SK-N-SH treated with all-trans-retinoic acid at 6 μM for 48 hours (cell line): ENCODE measurements at regions not wholly inside any gene's neighbourhood (a gene's known extent, or its start where the extent isn't known, plus 50 kb on each side); places are given as distances from the start of the nearest gene placed in this dataset.

Source experiments
- ATAC-seq: fragments of 200-7000 bp; cut with Tn5 transposase; 3 replicates; pipeline ENCODE4 v1.9.1; 2020; ENCODE audit warnings: mild to moderate bottlenecking, moderate library complexity
- ARNTL ChIP-seq: fragments of 450-650 bp; formaldehyde crosslinking; IDR thresholded peaks from 2 replicates; pipeline ENCODE4 v1.5.0; 2020; ENCODE audit warnings: low read depth, mild to moderate bottlenecking, moderate library complexity, borderline replicate concordance
- BACH2 ChIP-seq: fragments of 250-450 bp; sonication (Bioruptor Pico); IDR thresholded peaks from 2 replicates; pipeline ENCODE4 v1.9.0; 2021; ENCODE audit warnings: mild to moderate bottlenecking, borderline replicate concordance
- CREB5 ChIP-seq: fragments of 250-450 bp; sonication (Bioruptor Pico); IDR thresholded peaks from 2 replicates; pipeline ENCODE4 v1.5.1; 2020; ENCODE audit warnings: low read depth, mild to moderate bottlenecking, moderate library complexity
- CSDC2 ChIP-seq: fragments of 250-450 bp; sonication (Bioruptor Pico); IDR thresholded peaks from 2 replicates; pipeline ENCODE4 v1.5.0; 2020; ENCODE audit warnings: mild to moderate bottlenecking, moderate library complexity
- ESRRG ChIP-seq: fragments of 250-450 bp; sonication (Bioruptor Pico); IDR thresholded peaks from 2 replicates; pipeline ENCODE4 v1.6.1; 2021; ENCODE audit warnings: mild to moderate bottlenecking
- GLIS3 ChIP-seq: fragments of 250-450 bp; sonication (Bioruptor Pico); IDR thresholded peaks from 2 replicates; pipeline ENCODE4 v1.5.0; 2020; ENCODE audit warnings: mild to moderate bottlenecking, moderate library complexity
- OSR1 ChIP-seq: fragments of 250-450 bp; sonication (Bioruptor Pico); IDR thresholded peaks from 2 replicates; pipeline ENCODE4 v1.8.0; 2022; ENCODE audit warnings: moderate library complexity, mild to moderate bottlenecking, inconsistent platforms
- PATZ1 ChIP-seq: fragments of 250-450 bp; sonication (Bioruptor Pico); IDR thresholded peaks from 2 replicates; pipeline ENCODE4 v1.8.0; 2020; ENCODE audit warnings: mild to moderate bottlenecking, moderate library complexity, borderline replicate concordance
- POU6F1 ChIP-seq: fragments of 250-450 bp; sonication (Bioruptor Pico); IDR thresholded peaks from 2 replicates; pipeline ENCODE4 v1.8.0; 2021; ENCODE audit warnings: low read depth, mild to moderate bottlenecking, moderate library complexity, borderline replicate concordance
- PPARA ChIP-seq: fragments of 250-450 bp; sonication (Bioruptor Pico); IDR thresholded peaks from 2 replicates; pipeline ENCODE4 v1.5.0; 2020; ENCODE audit warnings: mild to moderate bottlenecking, borderline replicate concordance
- SNAI2 ChIP-seq: fragments of 250-450 bp; sonication (Bioruptor Pico); IDR thresholded peaks from 2 replicates; pipeline ENCODE4 v1.5.0; 2020; ENCODE audit warnings: mild to moderate bottlenecking, moderate library complexity
- TCF4 ChIP-seq: fragments of 250-450 bp; sonication (Bioruptor Pico); IDR thresholded peaks from 2 replicates; pipeline ENCODE4 v1.8.0; 2021; ENCODE audit warnings: mild to moderate bottlenecking, moderate library complexity, borderline replicate concordance
- TOX ChIP-seq: fragments of 250-450 bp; sonication (Bioruptor Pico); IDR thresholded peaks from 2 replicates; pipeline ENCODE4 v1.8.0; 2021; ENCODE audit warnings: mild to moderate bottlenecking, moderate library complexity, borderline replicate concordance
- TSHZ2 ChIP-seq: fragments of 250-450 bp; sonication (Bioruptor Pico); IDR thresholded peaks from 2 replicates; pipeline ENCODE4 v1.5.0; 2020; ENCODE audit warnings: mild to moderate bottlenecking, moderate library complexity
- ZFP30 ChIP-seq: fragments of 450-650 bp; formaldehyde crosslinking; IDR thresholded peaks from 2 replicates; pipeline ENCODE4 v1.5.0; 2022; ENCODE audit warnings: mild to moderate bottlenecking, moderate library complexity
- ZNF565 ChIP-seq: fragments of 450-650 bp; formaldehyde crosslinking; conservative IDR thresholded peaks from 2 replicates; pipeline ENCODE4 v1.5.0; 2020; ENCODE audit warnings: low read depth, mild to moderate bottlenecking, moderate library complexity
- ZNF70 ChIP-seq: fragments of 450-650 bp; formaldehyde crosslinking; IDR thresholded peaks from 2 replicates; pipeline ENCODE4 v1.5.0; 2020; ENCODE audit warnings: mild to moderate bottlenecking, moderate library complexity
- TF ChIP-seq, protein P1 (sequence below): fragments of 250-450 bp; sonication (Bioruptor Pico); IDR thresholded peaks from 2 replicates; pipeline ENCODE4 v1.5.1; 2021; ENCODE audit warnings: mild to moderate bottlenecking, moderate library complexity

DNA sequence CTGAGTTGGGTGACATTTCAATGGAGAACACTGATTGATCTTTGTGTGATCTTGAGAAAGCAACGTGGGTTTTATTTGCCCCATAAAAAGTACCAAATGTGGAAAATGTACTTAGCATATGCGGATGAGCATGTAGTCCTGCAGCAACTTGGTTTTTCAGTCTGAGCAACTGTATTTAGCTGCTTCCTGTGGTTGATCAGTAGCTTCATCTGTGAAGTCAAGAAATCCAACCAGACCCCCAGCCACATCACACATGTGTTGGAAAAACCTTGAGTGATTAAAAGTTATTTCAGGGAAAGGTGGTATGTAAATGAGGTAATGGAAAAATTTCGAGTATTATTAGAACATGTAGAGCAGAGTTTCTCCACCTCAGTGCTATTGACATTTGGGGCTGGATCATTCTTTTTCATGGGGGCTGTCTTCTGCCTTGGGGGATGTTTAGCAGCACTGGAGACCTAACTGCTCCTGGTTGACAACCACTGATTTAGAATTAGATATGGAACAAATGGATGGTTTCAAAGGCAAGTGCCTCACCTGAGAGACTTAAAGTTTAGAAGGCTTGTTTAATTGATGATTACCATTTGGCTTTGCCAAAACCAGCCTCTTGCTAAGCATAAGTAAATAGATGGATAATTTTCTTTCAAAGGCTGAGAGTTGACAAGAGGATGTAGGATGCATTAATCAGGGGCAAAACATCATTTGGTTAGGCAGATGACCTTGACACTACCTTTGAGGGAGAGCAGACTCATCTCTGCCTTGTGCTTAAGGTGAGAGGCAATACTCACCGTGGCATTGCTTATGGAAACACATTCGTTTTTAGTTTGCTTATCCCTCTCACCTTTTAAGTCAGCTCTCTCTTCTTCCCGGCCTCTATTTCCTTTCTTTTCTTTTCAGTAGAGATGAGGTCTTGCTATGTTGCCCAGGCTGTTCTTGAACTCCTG, 193.0 kb upstream of the RPS6KA3 start:
- TF ChIP-seq, protein P1, sequence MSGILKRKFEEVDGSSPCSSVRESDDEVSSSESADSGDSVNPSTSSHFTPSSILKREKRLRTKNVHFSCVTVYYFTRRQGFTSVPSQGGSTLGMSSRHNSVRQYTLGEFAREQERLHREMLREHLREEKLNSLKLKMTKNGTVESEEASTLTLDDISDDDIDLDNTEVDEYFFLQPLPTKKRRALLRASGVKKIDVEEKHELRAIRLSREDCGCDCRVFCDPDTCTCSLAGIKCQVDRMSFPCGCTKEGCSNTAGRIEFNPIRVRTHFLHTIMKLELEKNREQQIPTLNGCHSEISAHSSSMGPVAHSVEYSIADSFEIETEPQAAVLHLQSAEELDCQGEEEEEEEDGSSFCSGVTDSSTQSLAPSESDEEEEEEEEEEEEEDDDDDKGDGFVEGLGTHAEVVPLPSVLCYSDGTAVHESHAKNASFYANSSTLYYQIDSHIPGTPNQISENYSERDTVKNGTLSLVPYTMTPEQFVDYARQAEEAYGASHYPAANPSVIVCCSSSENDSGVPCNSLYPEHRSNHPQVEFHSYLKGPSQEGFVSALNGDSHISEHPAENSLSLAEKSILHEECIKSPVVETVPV (CRISPR knock-in tag), result no peak
- TF ChIP-seq PATZ1 (CRISPR knock-in tag), result no peak
- no peak for TF ChIP-seq ZNF565
- no peak for TF ChIP-seq SNAI2 (CRISPR knock-in tag)
- TF ChIP-seq, all 23 proteins: peak for 0
- no peak for ATAC-seq

- no peak for ATAC-seq
- TF ChIP-seq TCF4 (CRISPR knock-in tag) (no peak), PPARA (CRISPR knock-in tag) (no peak), CREB5 (CRISPR knock-in tag) (no peak), OSR1 (CRISPR knock-in tag) (no peak), ESRRG (CRISPR knock-in tag) (no peak), ZNF565 (no peak), ARNTL (CRISPR knock-in tag) (no peak), TSHZ2 (CRISPR knock-in tag) (no peak), GLIS3 (no peak), ZNF70 (CRISPR knock-in tag) (no peak), POU6F1 (CRISPR knock-in tag) (no peak), TOX (CRISPR knock-in tag) (no peak), CSDC2 (CRISPR knock-in tag) (no peak), SNAI2 (CRISPR knock-in tag) (no peak), ZFP30 (CRISPR knock-in tag) (no peak), BACH2 (CRISPR knock-in tag) (no peak)
- TF ChIP-seq, protein P1 (CRISPR knock-in tag), result no peak
Measured at GRCh38 chrX:20456971-20457370, 190.3 kb upstream of the RPS6KA3 start.
